Ovary (tissue), 3 donors: ENCODE measurements at regions not wholly inside any gene's neighbourhood (a gene's known extent, or its start where the extent isn't known, plus 50 kb on each side); places are given as distances from the start of the nearest gene placed in this dataset.

Experiments used
- CTCF ChIP-seq, 3 donors: fragments of 450-650 bp in 2 of 3; fragments of 200-600 bp in 1 of 3; IDR thresholded peaks; one replicate each; pipeline versions ENCODE4 v1.5.1 to v1.8.0; 2016 to 2022; ENCODE audit warnings: antibody characterized with exemption in 3 of 3, mild to moderate bottlenecking in 1 of 3
- EP300 ChIP-seq: sonication (generic); formaldehyde crosslinking; IDR thresholded peaks from one replicate; pipeline ENCODE4 v1.6.1; 2017; ENCODE audit warnings: antibody characterized with exemption
- POLR2A ChIP-seq: fragments of 450-650 bp; IDR thresholded peaks from one replicate; pipeline ENCODE4 v1.6.1; 2017; ENCODE audit warnings: antibody characterized with exemption, mild to moderate bottlenecking, moderate library complexity
- donor health status: DM: no; HTN: no; CAD: no.

- TF ChIP-seq EP300 (no peak), CTCF (IDR thresholded peaks at IDR 0.05) (no peak), POLR2A (no peak)
Observed at GRCh38 chr10:31679936-31680335, 248.7 kb downstream of the ARHGAP12 start.
